Mesenchymal stem cell (in vitro differentiated cells and primary cell): ENCODE measurements at regions not wholly inside any gene's neighbourhood (a gene's known extent, or its start where the extent isn't known, plus 50 kb on each side); places are given as distances from the start of the nearest gene placed in this dataset.
A peak's percentile ranks its signal among the peaks of the same experiment; 100 is the strongest.

Experiments used
- DNase-seq: peaks from one replicate; pipeline ENCODE4 v3.0.0-alpha.2; 2013
- H2AFZ ChIP-seq: one replicate; pipeline ENCODE4 v1.6.1; 2013; ENCODE audit warnings: low read depth, mild to moderate bottlenecking, control low read depth, inconsistent platforms, low read length, moderate library complexity
- H2AK5ac ChIP-seq: 2 replicates; pipeline ENCODE4 v1.6.1; 2013; ENCODE audit warnings: low read length, moderate library complexity, mild to moderate bottlenecking, inconsistent platforms; ENCODE audit not compliant: severe bottlenecking
- H2BK120ac ChIP-seq: one replicate; pipeline ENCODE4 v1.6.1; 2013; ENCODE audit warnings: low read depth, mild to moderate bottlenecking, inconsistent platforms, low read length, moderate library complexity
- H2BK12ac ChIP-seq, 2 experiments: one replicate each; pipeline ENCODE4 v1.6.1; 2013; ENCODE audit warnings: inconsistent platforms in 2 of 2, low read length in 2 of 2, mild to moderate bottlenecking in 2 of 2, moderate library complexity in 2 of 2, control low read depth in 1 of 2
- H2BK15ac ChIP-seq: one replicate; pipeline ENCODE4 v1.6.1; 2013; ENCODE audit warnings: mild to moderate bottlenecking, low read depth, inconsistent platforms; ENCODE audit not compliant: poor library complexity, severe bottlenecking
- H2BK5ac ChIP-seq: 2 replicates; pipeline ENCODE4 v1.6.1; 2013; ENCODE audit warnings: low read depth, mild to moderate bottlenecking, low read length, control low read depth, inconsistent platforms; ENCODE audit not compliant: poor library complexity, severe bottlenecking
- H3K14ac ChIP-seq, 2 experiments: one replicate each; pipeline ENCODE4 v1.6.1; 2013; ENCODE audit warnings: inconsistent platforms in 2 of 2, low read length in 2 of 2, control low read depth in 1 of 2, mild to moderate bottlenecking in 1 of 2, moderate library complexity in 1 of 2
- H3K18ac ChIP-seq, 2 experiments: one replicate each; pipeline ENCODE4 v1.6.1; 2013; ENCODE audit warnings: inconsistent platforms in 2 of 2, low read length in 2 of 2, control low read depth in 1 of 2, low read depth in 1 of 2, mild to moderate bottlenecking in 1 of 2
- H3K23ac ChIP-seq, 2 experiments: one replicate each; pipeline ENCODE4 v1.6.1; 2013; ENCODE audit warnings: inconsistent platforms in 2 of 2, low read length in 2 of 2, mild to moderate bottlenecking in 2 of 2, moderate library complexity in 2 of 2, control low read depth in 1 of 2
- H3K27ac ChIP-seq: 2 replicates; pipeline ENCODE4 v1.5.1; 2013; ENCODE audit warnings: mild to moderate bottlenecking, moderate library complexity, low read length, control low read depth, inconsistent platforms; ENCODE audit not compliant: poor library complexity, severe bottlenecking
- H3K27me3 ChIP-seq, 2 experiments: 2 replicates each; pipeline versions ENCODE4 v1.6.1 to v1.7.0; 2013; ENCODE audit warnings: low read length in 2 of 2, mild to moderate bottlenecking in 2 of 2, moderate library complexity in 2 of 2, control low read depth in 1 of 2, inconsistent platforms in 1 of 2; ENCODE audit not compliant: control insufficient read depth in 1 of 2, insufficient read depth in 1 of 2
- H3K36me3 ChIP-seq, 2 experiments: 2 replicates each; pipeline versions ENCODE4 v1.6.1 to v1.7.0; 2013; ENCODE audit warnings: low read length in 2 of 2, control low read depth in 1 of 2, inconsistent platforms in 1 of 2, low read depth in 1 of 2, mild to moderate bottlenecking in 1 of 2; ENCODE audit not compliant: insufficient read depth in 2 of 2, control insufficient read depth in 1 of 2
- H3K4ac ChIP-seq, 2 experiments: one replicate each; pipeline ENCODE4 v1.6.1; 2013; ENCODE audit warnings: inconsistent platforms in 2 of 2, low read length in 2 of 2, mild to moderate bottlenecking in 2 of 2, moderate library complexity in 2 of 2, control low read depth in 1 of 2, low read depth in 1 of 2
- H3K4me1 ChIP-seq: 2 replicates; pipeline ENCODE4 v1.6.1; 2013; ENCODE audit warnings: low read depth, low read length, control low read depth; ENCODE audit not compliant: control insufficient read depth, insufficient read depth
- H3K4me2 ChIP-seq: 2 replicates; pipeline ENCODE4 v1.6.1; 2013; ENCODE audit warnings: low read length, mild to moderate bottlenecking, inconsistent platforms; ENCODE audit not compliant: poor library complexity, severe bottlenecking
- H3K4me3 ChIP-seq, 2 experiments: 2 replicates each; pipeline versions ENCODE4 v1.5.1 to v1.7.0; 2013; ENCODE audit warnings: low read length in 2 of 2, mild to moderate bottlenecking in 2 of 2, control low read depth in 1 of 2, low read depth in 1 of 2; ENCODE audit not compliant: insufficient read depth in 1 of 2
- H3K79me1 ChIP-seq: replicated peaks from 2 replicates; pipeline ENCODE4 v1.6.1; 2013; ENCODE audit warnings: mild to moderate bottlenecking, control low read depth, low read length, inconsistent platforms; ENCODE audit not compliant: poor library complexity, severe bottlenecking
- H3K9ac ChIP-seq: 2 replicates; pipeline ENCODE4 v1.7.0; 2013; ENCODE audit warnings: mild to moderate bottlenecking, low read length, moderate library complexity
- H3K9me3 ChIP-seq: 2 replicates; pipeline ENCODE4 v1.7.0; 2013; ENCODE audit warnings: mild to moderate bottlenecking, low read length; ENCODE audit not compliant: control insufficient read depth
- H4K8ac ChIP-seq: one replicate; pipeline ENCODE4 v1.6.1; 2013; ENCODE audit warnings: inconsistent platforms, mild to moderate bottlenecking, low read length, moderate library complexity
- H4K91ac ChIP-seq: one replicate; pipeline ENCODE4 v1.6.1; 2013; ENCODE audit warnings: mild to moderate bottlenecking, low read length, inconsistent platforms
- WGBS: methylation state at CpG from one replicate; pipeline ENCODE4 v1.1.7; 2013; ENCODE audit warnings: mixed read lengths; 5-methylcytosine and 5-hydroxymethylcytosine counted together

GRCh38 chr12:115898670-115899069 lies 378.8 kb downstream of the MED13L start:
- WGBS, result no CpG with 5 or more reads among the region's 1 CpG
- H3K14ac ChIP-seq, result no peak overlapping the region
- H3K79me1 ChIP-seq, result no peaks in the 10 kb centered on the region
- H2AK5ac ChIP-seq, result no peak overlapping the region
- no peak overlapping the region for H2BK15ac ChIP-seq
- H3K23ac ChIP-seq, result no peak overlapping the region
- no peak overlapping the region for H4K8ac ChIP-seq
- no peak overlapping the region for H2BK5ac ChIP-seq
- no peak overlapping the region for H3K4ac ChIP-seq
- no peak for DNase-seq
- no peaks in the 10 kb centered on the region for H3K36me3 ChIP-seq
- H3K9me3 ChIP-seq, result peaks cover 7% of the 10 kb centered on the region
- H3K4me3 ChIP-seq, result no peak overlapping the region
- peaks cover 0 to 32% of the 10 kb centered on the region in 2 experiments for H3K27me3 ChIP-seq
- no peak overlapping the region for H4K91ac ChIP-seq
- H3K4me1 ChIP-seq, result no peaks in the 10 kb centered on the region
- no peak overlapping the region for H3K27ac ChIP-seq
- H3K4me2 ChIP-seq, result no peak overlapping the region
- no peak overlapping the region for H2AFZ ChIP-seq
- H2BK120ac ChIP-seq, result no peak overlapping the region
- no peak overlapping the region for H3K18ac ChIP-seq
- no peak overlapping the region for H2BK12ac ChIP-seq
- H3K9ac ChIP-seq, result no peak overlapping the region

- H4K91ac ChIP-seq, result no peak overlapping the region
Measured at GRCh38 chr12:115897729-115898128, 379.8 kb downstream of the MED13L start.

GRCh38 chr12:115895247-115895646 lies 382.2 kb downstream of the MED13L start:
- H2BK15ac ChIP-seq, result no peak overlapping the region
- H2BK120ac ChIP-seq, result no peak overlapping the region
- H3K36me3 ChIP-seq, result no peaks in the 10 kb centered on the region
- H2BK12ac ChIP-seq, result no peak overlapping the region
- H3K4me1 ChIP-seq, result no peaks in the 10 kb centered on the region
- H3K4me2 ChIP-seq, result no peak overlapping the region
- WGBS, result 75% methylated on average over 1 of the region's 1 CpG
- H2BK5ac ChIP-seq, result no peak overlapping the region
- DNase-seq, result no peak
- no peak overlapping the region for H3K9ac ChIP-seq
- no peak overlapping the region for H3K23ac ChIP-seq
- H3K4me3 ChIP-seq, result no peak overlapping the region
- H3K27me3 ChIP-seq, result peaks cover 0 to 21% of the 10 kb centered on the region in 2 experiments
- no peak overlapping the region for H3K27ac ChIP-seq
- H4K8ac ChIP-seq, result no peak overlapping the region
- no peak overlapping the region for H3K14ac ChIP-seq
- H4K91ac ChIP-seq, result no peak overlapping the region
- H3K18ac ChIP-seq, result no peak overlapping the region
- H2AK5ac ChIP-seq, result no peak overlapping the region
- H3K4ac ChIP-seq, result no peak overlapping the region
- peaks cover 4% of the 10 kb centered on the region for H3K9me3 ChIP-seq
- no peak overlapping the region for H2AFZ ChIP-seq
- H3K79me1 ChIP-seq, result no peaks in the 10 kb centered on the region

More at GRCh38 chr12:115897729-115898128, 379.8 kb downstream of the MED13L start:
- H3K4ac ChIP-seq, result no peak overlapping the region
- no peak overlapping the region for H2AK5ac ChIP-seq
- no peaks in the 10 kb centered on the region for H3K79me1 ChIP-seq
- H3K36me3 ChIP-seq, result no peaks in the 10 kb centered on the region
- H2BK120ac ChIP-seq, result no peak overlapping the region
- no peaks in the 10 kb centered on the region for H3K4me1 ChIP-seq
- no peak overlapping the region for H3K27ac ChIP-seq
- no peak overlapping the region for H2BK15ac ChIP-seq
- H3K14ac ChIP-seq, result no peak overlapping the region
- no peak overlapping the region for H3K4me2 ChIP-seq
- no peak overlapping the region for H2AFZ ChIP-seq
- H3K18ac ChIP-seq, result no peak overlapping the region
- H4K8ac ChIP-seq, result no peak overlapping the region
- H2BK5ac ChIP-seq, result no peak overlapping the region
- no peak overlapping the region for H3K9ac ChIP-seq
- H2BK12ac ChIP-seq, result no peak overlapping the region
- H3K9me3 ChIP-seq, result peaks cover 4% of the 10 kb centered on the region
- DNase-seq, result no peak
- no peak overlapping the region for H3K23ac ChIP-seq
- no peak overlapping the region for H3K4me3 ChIP-seq
- no CpG with 5 or more reads among the region's 3 CpGs for WGBS
- peaks cover 0 to 35% of the 10 kb centered on the region in 2 experiments for H3K27me3 ChIP-seq

GRCh38 chr12:115891556-115892164 lies 385.8 kb downstream of the MED13L start:
- Histone ChIP-seq H3K27me3 (peaks cover 0 to 13% of the 10 kb centered on the region in 2 experiments), H3K23ac (no peak overlapping the region)

More at GRCh38 chr12:115891556-115892164, 385.8 kb downstream of the MED13L start:
- Histone ChIP-seq H2BK5ac (no peak overlapping the region), H3K36me3 (no peaks in the 10 kb centered on the region), H4K91ac (no peak overlapping the region), H2BK15ac (no peak overlapping the region), H2BK12ac (no peak overlapping the region), H3K9ac (no peak overlapping the region), H3K14ac (no peak overlapping the region), H3K4ac (no peak overlapping the region), H2AK5ac (no peak overlapping the region), H3K4me1 (no peaks in the 10 kb centered on the region), H4K8ac (no peak overlapping the region), H2AFZ (no peak overlapping the region), H3K18ac (no peak overlapping the region), H3K9me3 (peaks cover 4% of the 10 kb centered on the region), H2BK120ac (no peak overlapping the region), H3K27ac (no peak overlapping the region), H3K4me3 (no peak overlapping the region), H3K4me2 (no peak overlapping the region), H3K79me1 (no peaks in the 10 kb centered on the region)
- DNase-seq, result peak; percentile 43
- 7% methylated on average over 2 of the region's 6 CpGs for WGBS
